ENCODE measurements at regions not wholly inside any gene's neighbourhood (a gene's known extent, or its start where the extent isn't known, plus 50 kb on each side); places are given as distances from the start of the nearest gene placed in this dataset.
A peak's percentile ranks its signal among the peaks of the same experiment; 100 is the strongest.

DNA sequence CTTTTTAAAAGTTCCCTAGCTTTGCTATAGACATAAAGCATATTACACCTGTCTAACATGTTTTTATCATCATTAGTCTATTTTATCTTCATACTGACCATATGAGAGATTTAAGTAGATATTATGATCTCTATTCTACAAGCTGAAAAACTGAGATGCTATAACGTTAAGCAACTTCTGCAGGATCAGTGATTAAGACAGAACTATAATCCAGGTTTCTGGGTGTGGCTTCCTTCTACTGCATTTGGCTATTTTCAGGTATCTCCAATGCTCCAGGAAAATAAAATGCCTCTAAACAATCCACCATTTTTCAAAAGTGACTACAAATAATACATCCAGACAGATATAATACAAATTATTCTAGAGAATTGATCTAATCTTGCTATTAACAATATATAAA, 53.4 kb downstream of the RGS2 start:
- ATAC-seq: no peak
- no peak for TF ChIP-seq TOX (CRISPR knock-in tag; IDR thresholded peaks at IDR 0.05; ENCODE audit: borderline replicate concordance)
- no peak for TF ChIP-seq ISL1 (CRISPR knock-in tag; IDR thresholded peaks at IDR 0.05)
- no peak for TF ChIP-seq ZFP30 (CRISPR knock-in tag; IDR thresholded peaks at IDR 0.05)
- TF ChIP-seq, protein P1, sequence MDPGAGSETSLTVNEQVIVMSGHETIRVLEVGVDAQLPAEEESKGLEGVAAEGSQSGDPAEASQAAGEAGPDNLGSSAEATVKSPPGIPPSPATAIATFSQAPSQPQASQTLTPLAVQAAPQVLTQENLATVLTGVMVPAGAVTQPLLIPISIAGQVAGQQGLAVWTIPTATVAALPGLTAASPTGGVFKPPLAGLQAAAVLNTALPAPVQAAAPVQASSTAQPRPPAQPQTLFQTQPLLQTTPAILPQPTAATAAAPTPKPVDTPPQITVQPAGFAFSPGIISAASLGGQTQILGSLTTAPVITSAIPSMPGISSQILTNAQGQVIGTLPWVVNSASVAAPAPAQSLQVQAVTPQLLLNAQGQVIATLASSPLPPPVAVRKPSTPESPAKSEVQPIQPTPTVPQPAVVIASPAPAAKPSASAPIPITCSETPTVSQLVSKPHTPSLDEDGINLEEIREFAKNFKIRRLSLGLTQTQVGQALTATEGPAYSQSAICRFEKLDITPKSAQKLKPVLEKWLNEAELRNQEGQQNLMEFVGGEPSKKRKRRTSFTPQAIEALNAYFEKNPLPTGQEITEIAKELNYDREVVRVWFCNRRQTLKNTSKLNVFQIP (CRISPR knock-in tag; IDR thresholded peaks at IDR 0.05; ENCODE audit: borderline replicate concordance, low read depth): no peak
- no peak for TF ChIP-seq ZNF70 (CRISPR knock-in tag; IDR thresholded peaks at IDR 0.05)
- no peak for TF ChIP-seq PPARA (CRISPR knock-in tag; IDR thresholded peaks at IDR 0.05; ENCODE audit: borderline replicate concordance)
- TF ChIP-seq ESRRG (CRISPR knock-in tag; IDR thresholded peaks at IDR 0.05): no peak
- no peak for TF ChIP-seq GLIS3 (CRISPR knock-in tag; IDR thresholded peaks at IDR 0.05)
- no peak for TF ChIP-seq RARB (CRISPR knock-in tag; IDR thresholded peaks at IDR 0.05)

DNA sequence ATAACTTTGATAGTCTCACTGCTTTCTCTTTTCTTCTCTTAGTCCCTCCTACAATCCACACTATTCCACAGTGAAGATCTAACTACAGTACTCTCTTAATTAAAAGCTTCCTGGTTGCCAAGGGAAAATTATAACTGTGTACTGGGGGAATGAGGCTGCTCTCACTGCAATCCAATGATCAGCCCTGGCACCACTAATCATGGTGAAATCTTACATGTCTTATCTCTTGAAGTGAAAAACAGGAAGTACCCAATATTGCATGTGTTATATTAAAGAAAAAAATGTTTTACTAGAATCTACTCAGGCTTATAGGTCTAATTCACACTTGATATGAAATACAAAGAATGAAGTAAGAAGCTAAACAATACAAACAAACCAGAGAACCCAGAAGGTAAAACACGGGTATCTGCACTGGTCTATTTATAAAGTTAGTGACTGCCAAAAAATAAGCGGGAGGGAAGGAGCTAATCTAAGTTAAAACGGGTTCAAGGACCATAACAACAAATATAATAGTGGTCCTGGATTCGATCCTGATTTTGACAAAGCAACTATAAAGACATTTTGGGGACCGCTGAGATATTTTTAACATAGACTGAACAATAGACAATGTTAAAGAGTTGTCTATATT, 57.5 kb downstream of the RGS2 start:
- TF ChIP-seq ZNF70 (CRISPR knock-in tag; IDR thresholded peaks at IDR 0.05) (no peak), RARB (CRISPR knock-in tag; IDR thresholded peaks at IDR 0.05) (no peak), TCF4 (CRISPR knock-in tag; IDR thresholded peaks at IDR 0.05; ENCODE audit: borderline replicate concordance) (no peak), ZFP3 (CRISPR knock-in tag; IDR thresholded peaks at IDR 0.05) (no peak), ISL1 (CRISPR knock-in tag; IDR thresholded peaks at IDR 0.05) (no peak), PPARA (CRISPR knock-in tag; IDR thresholded peaks at IDR 0.05; ENCODE audit: borderline replicate concordance) (no peak), OSR1 (CRISPR knock-in tag; IDR thresholded peaks at IDR 0.05) (no peak), TOX (CRISPR knock-in tag; IDR thresholded peaks at IDR 0.05; ENCODE audit: borderline replicate concordance) (no peak), ESRRG (CRISPR knock-in tag; IDR thresholded peaks at IDR 0.05) (no peak), ZC3H10 (CRISPR knock-in tag; IDR thresholded peaks at IDR 0.05) (no peak), CSDC2 (CRISPR knock-in tag; IDR thresholded peaks at IDR 0.05) (no peak), GLIS3 (CRISPR knock-in tag; IDR thresholded peaks at IDR 0.05) (no peak), ARNTL (CRISPR knock-in tag; IDR thresholded peaks at IDR 0.05; ENCODE audit: borderline replicate concordance, low read depth) (no peak), ZFP30 (CRISPR knock-in tag; IDR thresholded peaks at IDR 0.05) (no peak), BACH2 (CRISPR knock-in tag; IDR thresholded peaks at IDR 0.05; ENCODE audit: borderline replicate concordance) (no peak)
- TF ChIP-seq, protein P2, sequence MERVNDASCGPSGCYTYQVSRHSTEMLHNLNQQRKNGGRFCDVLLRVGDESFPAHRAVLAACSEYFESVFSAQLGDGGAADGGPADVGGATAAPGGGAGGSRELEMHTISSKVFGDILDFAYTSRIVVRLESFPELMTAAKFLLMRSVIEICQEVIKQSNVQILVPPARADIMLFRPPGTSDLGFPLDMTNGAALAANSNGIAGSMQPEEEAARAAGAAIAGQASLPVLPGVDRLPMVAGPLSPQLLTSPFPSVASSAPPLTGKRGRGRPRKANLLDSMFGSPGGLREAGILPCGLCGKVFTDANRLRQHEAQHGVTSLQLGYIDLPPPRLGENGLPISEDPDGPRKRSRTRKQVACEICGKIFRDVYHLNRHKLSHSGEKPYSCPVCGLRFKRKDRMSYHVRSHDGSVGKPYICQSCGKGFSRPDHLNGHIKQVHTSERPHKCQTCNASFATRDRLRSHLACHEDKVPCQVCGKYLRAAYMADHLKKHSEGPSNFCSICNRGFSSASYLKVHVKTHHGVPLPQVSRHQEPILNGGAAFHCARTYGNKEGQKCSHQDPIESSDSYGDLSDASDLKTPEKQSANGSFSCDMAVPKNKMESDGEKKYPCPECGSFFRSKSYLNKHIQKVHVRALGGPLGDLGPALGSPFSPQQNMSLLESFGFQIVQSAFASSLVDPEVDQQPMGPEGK (CRISPR knock-in tag; IDR thresholded peaks at IDR 0.05; ENCODE audit: borderline replicate concordance): no peak
- TF ChIP-seq, protein P3, sequence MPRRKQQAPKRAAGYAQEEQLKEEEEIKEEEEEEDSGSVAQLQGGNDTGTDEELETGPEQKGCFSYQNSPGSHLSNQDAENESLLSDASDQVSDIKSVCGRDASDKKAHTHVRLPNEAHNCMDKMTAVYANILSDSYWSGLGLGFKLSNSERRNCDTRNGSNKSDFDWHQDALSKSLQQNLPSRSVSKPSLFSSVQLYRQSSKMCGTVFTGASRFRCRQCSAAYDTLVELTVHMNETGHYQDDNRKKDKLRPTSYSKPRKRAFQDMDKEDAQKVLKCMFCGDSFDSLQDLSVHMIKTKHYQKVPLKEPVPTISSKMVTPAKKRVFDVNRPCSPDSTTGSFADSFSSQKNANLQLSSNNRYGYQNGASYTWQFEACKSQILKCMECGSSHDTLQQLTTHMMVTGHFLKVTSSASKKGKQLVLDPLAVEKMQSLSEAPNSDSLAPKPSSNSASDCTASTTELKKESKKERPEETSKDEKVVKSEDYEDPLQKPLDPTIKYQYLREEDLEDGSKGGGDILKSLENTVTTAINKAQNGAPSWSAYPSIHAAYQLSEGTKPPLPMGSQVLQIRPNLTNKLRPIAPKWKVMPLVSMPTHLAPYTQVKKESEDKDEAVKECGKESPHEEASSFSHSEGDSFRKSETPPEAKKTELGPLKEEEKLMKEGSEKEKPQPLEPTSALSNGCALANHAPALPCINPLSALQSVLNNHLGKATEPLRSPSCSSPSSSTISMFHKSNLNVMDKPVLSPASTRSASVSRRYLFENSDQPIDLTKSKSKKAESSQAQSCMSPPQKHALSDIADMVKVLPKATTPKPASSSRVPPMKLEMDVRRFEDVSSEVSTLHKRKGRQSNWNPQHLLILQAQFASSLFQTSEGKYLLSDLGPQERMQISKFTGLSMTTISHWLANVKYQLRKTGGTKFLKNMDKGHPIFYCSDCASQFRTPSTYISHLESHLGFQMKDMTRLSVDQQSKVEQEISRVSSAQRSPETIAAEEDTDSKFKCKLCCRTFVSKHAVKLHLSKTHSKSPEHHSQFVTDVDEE (CRISPR knock-in tag; IDR thresholded peaks at IDR 0.05): no peak
- TF ChIP-seq, protein P1 (CRISPR knock-in tag; IDR thresholded peaks at IDR 0.05; ENCODE audit: borderline replicate concordance, low read depth): no peak
- TF ChIP-seq, protein P4, sequence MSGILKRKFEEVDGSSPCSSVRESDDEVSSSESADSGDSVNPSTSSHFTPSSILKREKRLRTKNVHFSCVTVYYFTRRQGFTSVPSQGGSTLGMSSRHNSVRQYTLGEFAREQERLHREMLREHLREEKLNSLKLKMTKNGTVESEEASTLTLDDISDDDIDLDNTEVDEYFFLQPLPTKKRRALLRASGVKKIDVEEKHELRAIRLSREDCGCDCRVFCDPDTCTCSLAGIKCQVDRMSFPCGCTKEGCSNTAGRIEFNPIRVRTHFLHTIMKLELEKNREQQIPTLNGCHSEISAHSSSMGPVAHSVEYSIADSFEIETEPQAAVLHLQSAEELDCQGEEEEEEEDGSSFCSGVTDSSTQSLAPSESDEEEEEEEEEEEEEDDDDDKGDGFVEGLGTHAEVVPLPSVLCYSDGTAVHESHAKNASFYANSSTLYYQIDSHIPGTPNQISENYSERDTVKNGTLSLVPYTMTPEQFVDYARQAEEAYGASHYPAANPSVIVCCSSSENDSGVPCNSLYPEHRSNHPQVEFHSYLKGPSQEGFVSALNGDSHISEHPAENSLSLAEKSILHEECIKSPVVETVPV (CRISPR knock-in tag; IDR thresholded peaks at IDR 0.05): no peak
- no peak for ATAC-seq

DNA sequence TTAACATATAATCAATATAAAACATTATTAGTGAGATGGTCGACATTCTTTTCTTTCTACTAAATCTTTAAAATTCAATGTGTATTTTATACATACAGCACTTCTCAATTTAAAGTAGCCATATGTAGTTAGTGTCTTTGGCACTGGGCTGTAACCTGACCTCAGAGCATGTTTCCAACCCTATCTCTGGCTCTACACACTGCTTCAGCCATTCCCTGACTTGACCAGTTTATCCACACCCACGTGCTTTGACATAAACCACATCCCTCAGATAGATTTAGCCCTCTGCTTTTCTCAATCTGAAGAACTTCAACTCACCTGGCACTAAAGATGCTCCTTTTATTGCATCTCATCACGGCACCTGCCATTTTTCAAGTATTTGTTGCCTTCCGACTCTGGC, 58.3 kb downstream of the RGS2 start:
- TF ChIP-seq ZNF8 (CRISPR knock-in tag; IDR thresholded peaks at IDR 0.05): no peak
- TF ChIP-seq ISL1 (CRISPR knock-in tag; IDR thresholded peaks at IDR 0.05): no peak
- no peak for TF ChIP-seq ZFP30 (CRISPR knock-in tag; IDR thresholded peaks at IDR 0.05)
- no peak for TF ChIP-seq ESRRG (CRISPR knock-in tag; IDR thresholded peaks at IDR 0.05)
- no peak for TF ChIP-seq ZNF70 (CRISPR knock-in tag; IDR thresholded peaks at IDR 0.05)
- TF ChIP-seq, protein P4 (CRISPR knock-in tag; IDR thresholded peaks at IDR 0.05): no peak
- TF ChIP-seq RARB (CRISPR knock-in tag; IDR thresholded peaks at IDR 0.05): no peak
- TF ChIP-seq, protein P1 (CRISPR knock-in tag; IDR thresholded peaks at IDR 0.05; ENCODE audit: borderline replicate concordance, low read depth): no peak
- TF ChIP-seq SNAI2 (CRISPR knock-in tag; IDR thresholded peaks at IDR 0.05): no peak
- TF ChIP-seq ARNTL (CRISPR knock-in tag; IDR thresholded peaks at IDR 0.05; ENCODE audit: borderline replicate concordance, low read depth): no peak
- no peak for TF ChIP-seq PPARA (CRISPR knock-in tag; IDR thresholded peaks at IDR 0.05; ENCODE audit: borderline replicate concordance)
- TF ChIP-seq ZNF565 (CRISPR knock-in tag; conservative IDR thresholded peaks at IDR 0.05; ENCODE audit: low read depth): no peak
- no peak for TF ChIP-seq TOX (CRISPR knock-in tag; IDR thresholded peaks at IDR 0.05; ENCODE audit: borderline replicate concordance)
- TF ChIP-seq ZC3H10 (CRISPR knock-in tag; IDR thresholded peaks at IDR 0.05): no peak
- peak; percentile 42; the same call in 1 of the 3 replicates for ATAC-seq
